Fibroblast of mammary gland (primary cell): ENCODE measurements at regions not wholly inside any gene's neighbourhood (a gene's known extent, or its start where the extent isn't known, plus 50 kb on each side); places are given as distances from the start of the nearest gene placed in this dataset.
"Not testable (repeated sequence)": the region's sequence is repeated elsewhere in the genome, so short reads cannot be mapped to it uniquely, and the experiment has no call there.

Experiments
- DNase-seq: peaks from one replicate; pipeline ENCODE4 v3.0.0-alpha.2; 2010; ENCODE audit warnings: low read depth
- H3K4me3 ChIP-seq: 2 replicates; pipeline ENCODE4 v1.5.1; 2011; ENCODE audit warnings: low read depth, mild to moderate bottlenecking, low read length, moderate library complexity; ENCODE audit not compliant: control insufficient read depth
- CTCF ChIP-seq: conservative IDR thresholded peaks from 2 replicates; pipeline ENCODE4 v1.5.1; 2011; ENCODE audit warnings: low read depth, low read length, inconsistent platforms; ENCODE audit not compliant: control insufficient read depth, insufficient read depth

- TF ChIP-seq CTCF = no peak
- DNase-seq = no peak
- no peak overlapping the region for H3K4me3 ChIP-seq
Measured at GRCh38 chr10:3255075-3255474, 82.5 kb upstream of the PITRM1 start.

GRCh38 chr10:3253974-3254373 lies 81.4 kb upstream of the PITRM1 start:
- DNase-seq, H3K4me3 ChIP-seq: not testable (repeated sequence)

DNA sequence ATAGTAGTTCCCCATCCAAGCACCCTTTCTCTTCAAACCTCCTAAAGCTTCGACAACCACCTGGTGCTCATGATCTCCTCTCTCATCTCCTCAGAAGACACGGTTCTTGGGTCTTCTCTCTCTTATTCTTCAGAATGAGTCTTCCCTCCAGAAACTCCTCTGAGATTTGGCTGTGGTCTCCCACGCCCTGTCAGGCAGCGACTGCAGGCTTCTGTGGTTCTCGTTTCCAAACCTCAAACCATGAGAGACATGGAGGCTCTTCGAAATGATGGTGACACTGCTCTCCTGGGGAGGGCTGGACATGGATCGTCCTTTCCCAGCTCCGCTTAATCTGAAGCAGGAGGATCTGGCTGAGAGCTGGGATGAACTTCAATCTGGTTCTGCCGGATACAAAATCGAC lies 78.6 kb upstream of the PITRM1 start:
- TF ChIP-seq CTCF = no peak
- no peak overlapping the region for H3K4me3 ChIP-seq
- no peak for DNase-seq

DNA sequence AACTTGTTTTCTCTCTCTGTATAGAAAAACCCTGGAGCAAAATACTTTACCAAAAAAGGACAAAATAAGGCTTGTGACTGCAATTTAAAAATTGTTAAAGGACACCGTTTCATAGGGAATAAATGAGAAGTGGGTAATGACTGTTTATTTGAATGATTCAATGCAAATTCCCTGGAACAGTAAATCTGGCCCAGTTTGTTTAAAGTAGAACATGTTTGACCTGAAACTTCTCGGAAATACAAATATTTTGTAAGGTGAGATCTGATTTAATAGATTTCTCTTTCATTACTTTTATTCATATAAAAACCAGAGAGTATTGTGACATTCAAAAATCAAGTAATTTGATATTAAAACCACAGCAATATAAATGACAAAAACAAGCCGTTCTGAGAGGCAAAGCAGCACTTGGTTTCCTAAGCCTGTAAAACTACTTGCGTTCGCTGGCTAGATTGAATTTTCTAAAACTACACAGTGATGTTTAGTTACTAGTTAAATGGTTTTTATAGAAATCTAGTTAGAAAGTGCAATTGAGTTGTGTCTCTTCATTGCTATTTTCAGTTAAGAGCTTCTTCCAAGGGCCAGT lies 76.8 kb upstream of the PITRM1 start:
- no peak for DNase-seq
- no peak for TF ChIP-seq CTCF
- no peak overlapping the region for H3K4me3 ChIP-seq

DNA sequence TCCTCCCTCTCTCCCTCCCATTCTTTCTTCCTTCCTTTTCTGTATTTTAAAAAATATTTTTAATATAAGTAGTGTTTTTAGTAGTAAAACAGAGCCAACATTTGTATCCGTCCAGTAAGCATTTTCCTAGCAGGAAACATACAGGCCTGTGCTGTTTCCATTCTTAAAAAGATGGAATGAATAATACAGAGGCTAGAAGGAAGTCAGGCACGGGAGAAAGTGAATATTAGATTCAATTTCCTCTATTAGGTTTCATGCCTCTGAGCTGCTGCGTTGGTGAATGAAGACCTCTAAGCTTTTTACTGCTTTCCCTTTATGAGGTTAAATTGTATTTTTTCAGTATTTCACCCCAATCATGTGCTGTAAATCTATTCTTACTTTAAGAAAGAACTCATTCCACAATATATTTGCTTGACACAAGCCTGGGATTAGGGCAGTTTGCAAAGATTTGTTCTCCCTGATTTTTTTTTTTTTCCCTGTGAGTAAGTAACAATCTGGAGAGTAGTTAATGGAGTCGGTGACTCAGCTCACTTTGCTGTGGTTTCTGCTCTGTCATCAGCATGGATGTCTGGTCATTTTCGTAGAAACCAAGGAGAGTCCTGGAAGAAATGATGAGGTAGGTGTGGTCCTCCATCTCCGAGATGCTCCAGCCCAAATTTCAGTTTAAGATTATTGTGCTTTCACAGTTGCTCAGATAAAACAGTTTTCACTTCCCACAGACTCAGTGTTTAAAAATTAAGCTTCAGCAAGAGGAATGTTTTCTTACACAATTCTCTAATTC lies 76.1 kb upstream of the PITRM1 start:
- no peak for TF ChIP-seq CTCF
- DNase-seq = peak; percentile 95
- no peak overlapping the region for H3K4me3 ChIP-seq

DNA sequence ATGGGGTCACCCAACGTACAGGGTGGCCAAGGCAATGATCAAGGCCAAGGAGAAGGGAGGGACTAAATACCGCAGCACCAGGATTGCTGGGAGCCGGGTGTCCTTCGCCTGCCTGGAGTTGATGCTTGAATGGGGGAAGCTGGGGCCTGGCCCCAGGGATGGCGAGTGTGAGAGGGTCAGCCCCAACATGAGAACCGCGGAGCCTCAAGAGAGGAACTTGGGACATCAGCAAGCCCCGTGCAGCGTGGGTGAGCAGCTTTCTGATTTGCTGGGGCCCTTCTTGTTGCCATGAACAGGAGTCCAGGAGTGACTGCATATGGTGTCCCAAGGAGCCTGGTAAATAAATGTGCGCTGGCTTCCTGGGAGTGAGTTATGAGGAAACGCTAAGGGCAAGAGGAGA lies 72.8 kb upstream of the PITRM1 start:
- H3K4me3 ChIP-seq = no peak overlapping the region
- DNase-seq = no peak
- TF ChIP-seq CTCF = no peak

DNA sequence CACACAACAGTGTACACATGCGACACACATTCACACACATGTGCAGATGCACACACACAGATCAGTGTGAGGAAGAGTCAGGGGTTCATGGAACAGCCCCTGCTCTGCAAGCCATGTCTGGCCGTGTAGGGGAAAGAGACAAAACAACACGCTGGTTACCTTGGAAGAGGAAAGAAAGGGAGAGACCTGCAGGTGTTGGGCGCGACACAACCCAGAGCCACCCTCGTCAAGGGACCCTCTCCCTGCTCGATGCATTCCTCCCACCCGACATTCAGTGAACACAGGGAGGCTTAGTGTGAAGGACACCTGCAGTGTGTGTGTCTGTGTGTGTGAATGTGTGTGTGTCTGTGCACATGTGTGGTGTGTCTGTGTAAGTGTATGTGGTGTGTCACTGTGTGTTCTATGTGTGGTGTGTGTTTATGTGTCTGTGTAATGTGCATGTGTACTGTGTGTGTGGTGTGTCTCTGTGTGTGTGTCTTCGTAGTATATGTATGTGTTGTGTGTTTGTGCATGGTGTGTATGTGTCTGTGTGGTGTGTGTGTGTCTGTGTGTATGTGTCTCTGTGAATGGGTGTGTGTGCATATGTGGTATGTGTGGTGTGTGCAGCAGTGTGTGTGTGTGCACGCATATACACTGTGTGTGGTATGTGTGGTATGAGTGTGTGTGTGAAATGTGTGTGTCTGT lies 69.5 kb upstream of the PITRM1 start:
- no peak for TF ChIP-seq CTCF
- no peak for DNase-seq
- no peak overlapping the region for H3K4me3 ChIP-seq
